ENCODE measurements at regions not wholly inside any gene's neighbourhood (a gene's known extent, or its start where the extent isn't known, plus 50 kb on each side); places are given as distances from the start of the nearest gene placed in this dataset.
A peak's percentile ranks its signal among the peaks of the same experiment; 100 is the strongest.

- Histone ChIP-seq H3K9ac (no peak overlapping the region), H3K4me2 (ENCODE audit: unreplicated experiment) (no peak overlapping the region), H3K4me1 (ENCODE audit: insufficient read depth) (peaks cover 17% of the 10 kb centered on the region; the same call in 1 of the 2 replicates), H3K4me3 (no peak overlapping the region), H3K9me2 (ENCODE audit: insufficient read depth) (no peaks in the 10 kb centered on the region), H2AFZ (no peak overlapping the region), H4K20me1 (ENCODE audit: insufficient read depth) (no peaks in the 10 kb centered on the region), H3K27ac (no peak overlapping the region), H3K79me2 (ENCODE audit: insufficient read depth) (peaks cover 22% of the 10 kb centered on the region), H3K9me3 (ENCODE audit: low read depth) (no peaks in the 10 kb centered on the region), H3F3A (ENCODE audit: insufficient read depth) (no peaks in the 10 kb centered on the region), H3K36me3 (ENCODE audit: low read depth) (no peaks in the 10 kb centered on the region), H3K27me3 (replicated peaks; ENCODE audit: insufficient read depth) (no peaks in the 10 kb centered on the region)
- DNase-seq: no peak
- TF ChIP-seq EZH2phosphoT487 (IDR thresholded peaks at IDR 0.05; ENCODE audit: insufficient read depth, low read depth): no peak
- no peak for TF ChIP-seq EZH2 (IDR thresholded peaks at IDR 0.05; ENCODE audit: insufficient read depth, poor library complexity, severe bottlenecking)
- WGBS, 2 experiments (ENCODE audit: low coverage in 1 of 2, low lambda C conversion rate in 2 of 2, missing lambda C conversion rate in 2 of 2): 86 to 90% methylated on average over 9 of the region's 9 CpGs
- in situ Hi-C loops (cut with MboI): no loop called here
Observed at GRCh38 chr16:85472514-85472913, 140.6 kb upstream of the GSE1 start.

- Histone ChIP-seq H3K9me2 (ENCODE audit: insufficient read depth) (no peaks in the 10 kb centered on the region), H3K27ac (no peak overlapping the region), H3K9ac (no peak overlapping the region), H3K9me3 (ENCODE audit: low read depth) (no peaks in the 10 kb centered on the region), H3K4me2 (ENCODE audit: unreplicated experiment) (no peak overlapping the region), H3K4me1 (ENCODE audit: insufficient read depth) (peaks cover 17% of the 10 kb centered on the region; the same call in 1 of the 2 replicates), H3K27me3 (replicated peaks; ENCODE audit: insufficient read depth) (no peaks in the 10 kb centered on the region), H2AFZ (no peak overlapping the region), H4K20me1 (ENCODE audit: insufficient read depth) (no peaks in the 10 kb centered on the region), H3K4me3 (no peak overlapping the region), H3K36me3 (ENCODE audit: low read depth) (no peaks in the 10 kb centered on the region), H3F3A (ENCODE audit: insufficient read depth) (no peaks in the 10 kb centered on the region), H3K79me2 (ENCODE audit: insufficient read depth) (peaks cover 19% of the 10 kb centered on the region)
- WGBS, 2 experiments (ENCODE audit: low coverage in 1 of 2, low lambda C conversion rate in 2 of 2, missing lambda C conversion rate in 2 of 2): 66 to 68% methylated on average over 8 of the region's 8 CpGs
- no peak for TF ChIP-seq EZH2 (IDR thresholded peaks at IDR 0.05; ENCODE audit: insufficient read depth, poor library complexity, severe bottlenecking)
- no peak for TF ChIP-seq EZH2phosphoT487 (IDR thresholded peaks at IDR 0.05; ENCODE audit: insufficient read depth, low read depth)
- in situ Hi-C loops (cut with MboI): no loop called here
- DNase-seq: no peak
Observed at GRCh38 chr16:85473323-85473722, 139.8 kb upstream of the GSE1 start.

DNA sequence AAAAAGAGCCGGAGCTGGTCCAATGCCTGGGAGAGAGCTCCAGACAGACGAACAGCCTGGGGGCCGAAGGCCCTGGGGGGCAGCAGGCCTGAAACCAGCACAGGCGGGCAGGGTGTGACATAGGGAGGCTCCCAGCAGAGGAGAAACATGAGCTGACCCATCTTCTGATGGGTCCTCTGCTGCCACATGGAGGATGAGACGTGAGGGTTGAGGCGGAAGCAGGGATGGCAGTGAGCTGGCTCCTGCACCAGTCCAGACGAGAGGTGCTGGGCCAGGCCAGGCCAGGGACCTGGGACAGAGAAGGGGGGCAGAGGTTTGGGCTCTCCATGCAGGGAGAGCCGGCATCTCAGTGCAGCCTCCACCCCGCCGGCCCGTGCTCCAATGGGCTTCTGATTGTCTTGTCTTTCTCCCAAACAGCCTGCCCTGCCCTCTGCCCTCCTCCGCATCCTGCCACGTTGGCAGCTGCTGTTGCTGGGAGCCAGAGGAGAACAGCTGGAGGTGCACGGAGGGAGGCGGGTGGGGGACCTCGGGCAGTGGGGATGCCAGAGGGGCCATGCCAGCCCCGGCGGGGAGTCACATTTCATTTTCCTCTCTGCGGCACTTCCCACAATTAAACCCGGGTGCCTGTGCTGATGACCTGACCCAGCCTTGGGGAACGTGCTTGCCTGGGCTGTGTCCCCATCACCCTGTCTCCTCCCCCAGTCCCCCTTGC lies 139.1 kb upstream of the GSE1 start:
- peak overlapping the region; percentile 28; the same call in 1 of the 2 replicates for H2AFZ ChIP-seq
- 23 to 29% methylated on average over 17 to 21 of the region's 21 CpGs for WGBS, 2 experiments (ENCODE audit: low coverage in 1 of 2, low lambda C conversion rate in 2 of 2, missing lambda C conversion rate in 2 of 2)

DNA sequence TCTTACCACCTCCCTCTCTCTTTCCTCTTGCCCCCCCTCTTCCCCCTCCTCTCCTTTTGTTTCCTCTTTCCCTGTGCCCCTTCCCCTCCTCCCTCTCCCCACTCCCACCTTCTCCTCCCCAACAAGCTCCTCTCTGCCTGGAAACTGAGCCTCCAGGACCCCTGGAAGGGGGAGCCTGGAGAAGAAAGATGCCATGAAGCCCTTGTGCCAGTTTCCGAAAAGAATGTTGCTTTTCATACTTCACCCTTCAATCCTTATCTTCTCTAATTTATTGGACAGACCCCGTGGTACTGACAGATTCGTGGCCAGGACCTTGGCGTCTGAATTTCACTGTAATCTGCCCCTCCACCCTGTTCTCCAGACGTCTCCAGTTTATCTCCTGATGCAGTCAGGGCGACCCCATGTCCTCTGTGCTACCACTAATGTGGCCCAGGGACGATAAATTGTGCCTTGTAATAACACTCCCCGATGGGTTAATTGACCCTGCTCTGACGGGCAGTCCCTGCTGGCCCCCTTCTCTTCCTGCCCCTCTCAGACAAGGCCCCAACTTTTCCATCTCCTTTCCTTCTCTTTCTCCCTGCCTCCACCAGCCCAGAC lies 138.4 kb upstream of the GSE1 start:
- Histone ChIP-seq H3K4me1 (ENCODE audit: insufficient read depth) (peaks cover 17% of the 10 kb centered on the region; the same call in 1 of the 2 replicates), H2AFZ (no peak overlapping the region; the same call in 1 of the 2 replicates), H3K27me3 (replicated peaks; ENCODE audit: insufficient read depth) (no peaks in the 10 kb centered on the region), H3K79me2 (ENCODE audit: insufficient read depth) (peaks cover 19% of the 10 kb centered on the region), H3K9me2 (ENCODE audit: insufficient read depth) (no peaks in the 10 kb centered on the region), H3K4me3 (no peak overlapping the region), H3K9me3 (ENCODE audit: low read depth) (no peaks in the 10 kb centered on the region), H3K27ac (peak overlapping the region; percentile 25), H3K4me2 (ENCODE audit: unreplicated experiment) (peak overlapping the region; percentile 20), H3K9ac (peak overlapping the region; percentile 52), H3K36me3 (ENCODE audit: low read depth) (no peaks in the 10 kb centered on the region), H4K20me1 (ENCODE audit: insufficient read depth) (no peaks in the 10 kb centered on the region), H3F3A (ENCODE audit: insufficient read depth) (no peaks in the 10 kb centered on the region)
- 35 to 43% methylated on average over 9 of the region's 9 CpGs for WGBS, 2 experiments (ENCODE audit: low coverage in 1 of 2, low lambda C conversion rate in 2 of 2, missing lambda C conversion rate in 2 of 2)
- TF ChIP-seq EZH2phosphoT487 (IDR thresholded peaks at IDR 0.05; ENCODE audit: insufficient read depth, low read depth) (no peak), EZH2 (IDR thresholded peaks at IDR 0.05; ENCODE audit: insufficient read depth, poor library complexity, severe bottlenecking) (no peak)
- in situ Hi-C loops (cut with MboI): no loop called here
- no peak for DNase-seq

More for the DNA sequence above, 139.1 kb upstream of the GSE1 start:
- Histone ChIP-seq H3K27ac (peak overlapping the region; percentile 25), H3K4me2 (ENCODE audit: unreplicated experiment) (peak overlapping the region; percentile 20), H3F3A (ENCODE audit: insufficient read depth) (no peaks in the 10 kb centered on the region), H3K9ac (peak overlapping the region; percentile 52), H3K4me1 (ENCODE audit: insufficient read depth) (peaks cover 17% of the 10 kb centered on the region; the same call in 1 of the 2 replicates), H3K9me3 (ENCODE audit: low read depth) (no peaks in the 10 kb centered on the region), H3K36me3 (ENCODE audit: low read depth) (no peaks in the 10 kb centered on the region), H3K79me2 (ENCODE audit: insufficient read depth) (peaks cover 19% of the 10 kb centered on the region), H3K4me3 (no peak overlapping the region), H3K27me3 (replicated peaks; ENCODE audit: insufficient read depth) (no peaks in the 10 kb centered on the region), H4K20me1 (ENCODE audit: insufficient read depth) (no peaks in the 10 kb centered on the region), H3K9me2 (ENCODE audit: insufficient read depth) (no peaks in the 10 kb centered on the region)
- TF ChIP-seq EZH2phosphoT487 (IDR thresholded peaks at IDR 0.05; ENCODE audit: insufficient read depth, low read depth) (no peak), EZH2 (IDR thresholded peaks at IDR 0.05; ENCODE audit: insufficient read depth, poor library complexity, severe bottlenecking) (no peak)
- in situ Hi-C loops (cut with MboI): no loop called here
- peak; percentile 63 for DNase-seq
